DOHH2 (cell line): ENCODE measurements at regions not wholly inside any gene's neighbourhood (a gene's known extent, or its start where the extent isn't known, plus 50 kb on each side); places are given as distances from the start of the nearest gene placed in this dataset.

ENCODE experiments used
- H3F3A ChIP-seq: fragments of 200-600 bp; sonication (generic), shearing (Covaris generic); 2 replicates; pipeline ENCODE4 v1.6.0; 2016; ENCODE audit warnings: antibody characterized with exemption, mild to moderate bottlenecking; ENCODE audit not compliant: control insufficient read depth, insufficient read depth
- H3K27ac ChIP-seq: fragments of 200-600 bp; sonication (generic); 2 replicates; pipeline ENCODE4 v1.5.1; 2014; ENCODE audit warnings: low read depth, mild to moderate bottlenecking, low read length, moderate library complexity
- H3K27me3 ChIP-seq: fragments of 200-600 bp; sonication (generic); 2 replicates; pipeline ENCODE4 v1.6.1; 2014; ENCODE audit warnings: mild to moderate bottlenecking, low read length, mixed read lengths; ENCODE audit not compliant: control insufficient read depth
- H3K36me3 ChIP-seq: fragments of 200-600 bp; sonication (generic); 2 replicates; pipeline ENCODE4 v1.6.1; 2014; ENCODE audit warnings: mild to moderate bottlenecking, low read length, moderate library complexity, mixed read lengths; ENCODE audit not compliant: control insufficient read depth
- H3K4me1 ChIP-seq: fragments of 200-600 bp; sonication (generic); 2 replicates; pipeline ENCODE4 v1.6.1; 2014; ENCODE audit warnings: mild to moderate bottlenecking, low read length, mixed read lengths; ENCODE audit not compliant: control insufficient read depth
- H3K4me2 ChIP-seq: fragments of 200-600 bp; sonication (generic); 2 replicates; pipeline ENCODE4 v1.6.0; 2014; ENCODE audit warnings: mild to moderate bottlenecking, low read length, moderate library complexity
- H3K4me3 ChIP-seq: fragments of 200-600 bp; sonication (generic); 2 replicates; pipeline ENCODE4 v1.5.1; 2014; ENCODE audit warnings: mild to moderate bottlenecking, low read length, mixed read lengths
- H3K79me2 ChIP-seq: fragments of 200-600 bp; sonication (generic); 2 replicates; pipeline ENCODE4 v1.6.1; 2014; ENCODE audit warnings: mild to moderate bottlenecking, low read length, mixed read lengths; ENCODE audit not compliant: control insufficient read depth
- H3K9me2 ChIP-seq: fragments of 200-600 bp; sonication (generic); replicated peaks from 2 replicates; pipeline ENCODE4 v1.6.1; 2014; ENCODE audit warnings: mild to moderate bottlenecking, low read length, mixed read lengths; ENCODE audit not compliant: control insufficient read depth
- H3K9me3 ChIP-seq: fragments of 200-600 bp; sonication (generic); 2 replicates; pipeline ENCODE4 v1.6.1; 2014; ENCODE audit warnings: antibody characterized with exemption, low read length, mixed read lengths; ENCODE audit not compliant: control insufficient read depth, insufficient read depth
- H4K20me1 ChIP-seq: fragments of 200-600 bp; sonication (generic); 2 replicates; pipeline ENCODE4 v1.6.0; 2014; ENCODE audit warnings: low read depth, mild to moderate bottlenecking, antibody characterized with exemption, low read length, moderate library complexity; ENCODE audit not compliant: control insufficient read depth, insufficient read depth
- CTCF ChIP-seq: fragments of 200-600 bp; sonication (generic); IDR thresholded peaks from one replicate; pipeline ENCODE4 v1.5.1; 2014; ENCODE audit warnings: antibody characterized with exemption, mild to moderate bottlenecking, low read depth, low read length; ENCODE audit not compliant: poor library complexity, severe bottlenecking
- EZH2phosphoT487 ChIP-seq: fragments of 200-600 bp; sonication (generic); IDR thresholded peaks from 2 replicates; pipeline ENCODE4 v1.6.1; 2017; ENCODE audit warnings: borderline replicate concordance, mild to moderate bottlenecking, antibody characterized with exemption, low read length, moderate library complexity, mixed read lengths

- no peaks in the 10 kb centered on the region for H3K79me2 ChIP-seq
- no peak overlapping the region for H3K27ac ChIP-seq
- H3K9me3 ChIP-seq, result no peaks in the 10 kb centered on the region
- no peaks in the 10 kb centered on the region for H3K9me2 ChIP-seq
- no peaks in the 10 kb centered on the region for H3F3A ChIP-seq
- no peak overlapping the region for H3K4me3 ChIP-seq
- H3K36me3 ChIP-seq, result no peaks in the 10 kb centered on the region
- peaks cover 21% of the 10 kb centered on the region for H3K4me1 ChIP-seq
- no peak overlapping the region for H3K4me2 ChIP-seq
- TF ChIP-seq CTCF, result no peak
- no peak for TF ChIP-seq EZH2phosphoT487
- H3K27me3 ChIP-seq, result no peaks in the 10 kb centered on the region
- no peaks in the 10 kb centered on the region for H4K20me1 ChIP-seq
Observed at GRCh38 chr2:64322433-64322832, 131.5 kb upstream of the LGALSL start.

GRCh38 chr2:64323197-64323596 lies 130.8 kb upstream of the LGALSL start:
- Histone ChIP-seq H3F3A (no peaks in the 10 kb centered on the region), H3K27me3 (no peaks in the 10 kb centered on the region), H3K36me3 (no peaks in the 10 kb centered on the region), H3K9me2 (no peaks in the 10 kb centered on the region), H3K79me2 (no peaks in the 10 kb centered on the region), H3K4me3 (no peak overlapping the region), H4K20me1 (no peaks in the 10 kb centered on the region), H3K4me1 (peaks cover 21% of the 10 kb centered on the region), H3K27ac (no peak overlapping the region), H3K4me2 (no peak overlapping the region), H3K9me3 (no peaks in the 10 kb centered on the region)
- TF ChIP-seq EZH2phosphoT487 (no peak), CTCF (no peak)

GRCh38 chr2:64324746-64325410 lies 129.1 kb upstream of the LGALSL start:
- Histone ChIP-seq H3K4me2 (no peak overlapping the region), H3K27ac (no peak overlapping the region), H3K27me3 (no peaks in the 10 kb centered on the region), H3K79me2 (no peaks in the 10 kb centered on the region), H3F3A (no peaks in the 10 kb centered on the region), H3K4me1 (peaks cover 22% of the 10 kb centered on the region), H3K36me3 (no peaks in the 10 kb centered on the region), H4K20me1 (no peaks in the 10 kb centered on the region), H3K9me3 (no peaks in the 10 kb centered on the region), H3K4me3 (no peak overlapping the region), H3K9me2 (no peaks in the 10 kb centered on the region)
- TF ChIP-seq EZH2phosphoT487 (no peak), CTCF (no peak)
